Mesendoderm (in vitro differentiated cells): ENCODE measurements at regions not wholly inside any gene's neighbourhood (a gene's known extent, or its start where the extent isn't known, plus 50 kb on each side); places are given as distances from the start of the nearest gene placed in this dataset.

Source experiments
- DNase-seq: peaks from one replicate; pipeline ENCODE4 v3.0.0; 2013
- H2AK5ac ChIP-seq: 2 replicates; pipeline ENCODE4 v1.6.1; 2013; ENCODE audit warnings: low read length, inconsistent platforms
- H2BK120ac ChIP-seq: 2 replicates; pipeline ENCODE4 v1.6.1; 2013; ENCODE audit warnings: low read depth, mild to moderate bottlenecking, low read length, moderate library complexity, mixed read lengths
- H2BK15ac ChIP-seq: replicated peaks from 2 replicates; pipeline ENCODE4 v1.6.1; 2013; ENCODE audit warnings: low read depth, mild to moderate bottlenecking, moderate library complexity
- H2BK5ac ChIP-seq: 2 replicates; pipeline ENCODE4 v1.6.1; 2013; ENCODE audit warnings: low read length, inconsistent platforms
- H3K18ac ChIP-seq: 2 replicates; pipeline ENCODE4 v1.6.1; 2013; ENCODE audit warnings: mild to moderate bottlenecking, low read length, mixed read lengths
- H3K23ac ChIP-seq: one replicate; pipeline ENCODE4 v1.6.1; 2013; ENCODE audit warnings: low read length
- H3K27ac ChIP-seq: 2 replicates; pipeline ENCODE4 v1.5.1; 2013; ENCODE audit warnings: low read depth, mild to moderate bottlenecking, inconsistent platforms, low read length, moderate library complexity
- H3K27me3 ChIP-seq: 2 replicates; pipeline ENCODE4 v1.6.1; 2013; ENCODE audit warnings: low read length, control low read depth, mild to moderate bottlenecking, inconsistent platforms; ENCODE audit not compliant: insufficient read depth, poor library complexity
- H3K36me3 ChIP-seq: 2 replicates; pipeline ENCODE4 v1.6.1; 2013; ENCODE audit warnings: low read length, inconsistent platforms; ENCODE audit not compliant: control insufficient read depth, insufficient read depth
- H3K4ac ChIP-seq: one replicate; pipeline ENCODE4 v1.6.1; 2013; ENCODE audit warnings: low read depth, mild to moderate bottlenecking, low read length, moderate library complexity
- H3K4me1 ChIP-seq: 2 replicates; pipeline ENCODE4 v1.6.1; 2013; ENCODE audit warnings: low read depth, low read length, inconsistent platforms; ENCODE audit not compliant: control insufficient read depth
- H3K4me2 ChIP-seq: 2 replicates; pipeline ENCODE4 v1.6.1; 2013; ENCODE audit warnings: low read length
- H3K4me3 ChIP-seq: 2 replicates; pipeline ENCODE4 v1.5.1; 2013; ENCODE audit warnings: mild to moderate bottlenecking, low read length
- H3K56ac ChIP-seq: one replicate; pipeline ENCODE4 v1.6.1; 2013; ENCODE audit warnings: low read length
- H3K79me1 ChIP-seq: 2 replicates; pipeline ENCODE4 v1.6.1; 2013; ENCODE audit warnings: low read length, inconsistent platforms
- H3K79me2 ChIP-seq: 2 replicates; pipeline ENCODE4 v1.6.1; 2013; ENCODE audit warnings: mild to moderate bottlenecking, low read length; ENCODE audit not compliant: control insufficient read depth, insufficient read depth
- H3K9ac ChIP-seq: 2 replicates; pipeline ENCODE4 v1.6.1; 2013; ENCODE audit warnings: low read length, inconsistent platforms
- H4K5ac ChIP-seq: one replicate; pipeline ENCODE4 v1.6.1; 2013; ENCODE audit warnings: low read length
- H4K8ac ChIP-seq: one replicate; pipeline ENCODE4 v1.6.1; 2013; ENCODE audit warnings: low read depth, mild to moderate bottlenecking, control low read depth, low read length, moderate library complexity
- WGBS: extraction: QIAGEN DNeasy Blood & Tissue Kit; methylation state at CpG from one replicate; pipeline ENCODE4 v1.1.7; 2013; ENCODE audit warnings: low lambda C conversion rate, missing lambda C conversion rate; ENCODE audit not compliant: insufficient coverage; ENCODE audit errors: extremely low coverage; 5-methylcytosine and 5-hydroxymethylcytosine counted together

DNA sequence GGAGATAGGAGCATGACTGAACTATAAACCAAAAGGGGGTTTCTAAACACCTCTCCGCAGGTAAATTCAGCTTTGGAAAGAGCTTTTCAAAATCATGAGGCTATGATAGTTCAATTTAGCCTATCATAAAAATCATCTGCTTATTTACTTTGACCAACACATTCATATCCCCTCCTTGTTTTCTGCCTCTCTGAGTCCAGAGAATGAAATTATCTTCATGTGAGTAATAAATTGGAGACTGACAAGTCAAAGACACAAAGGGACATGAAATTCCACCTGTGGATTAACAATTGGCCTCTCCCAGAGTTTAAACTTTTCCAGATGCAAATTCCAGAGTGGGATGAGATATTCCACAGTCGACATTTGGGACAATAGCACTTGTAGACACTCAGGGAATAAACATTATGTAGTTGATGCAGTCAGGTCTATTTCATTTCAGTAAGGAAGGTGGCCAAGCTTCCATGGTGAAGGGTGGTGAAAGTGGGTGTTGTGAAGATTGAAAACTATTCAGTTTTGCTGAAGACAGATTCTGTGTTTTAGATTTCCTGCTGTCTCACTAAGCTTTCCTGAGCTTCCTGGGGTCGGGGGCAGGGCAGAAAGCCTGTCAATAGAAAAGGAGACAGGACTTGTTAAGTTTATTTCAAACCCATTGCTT lies 84.7 kb downstream of the CDC42EP3 start:
- H3K4me3 ChIP-seq: no peak overlapping the region
- H3K4ac ChIP-seq: no peak overlapping the region
- H2BK5ac ChIP-seq: no peak overlapping the region
- no peak for DNase-seq
- no peak overlapping the region for H3K4me2 ChIP-seq
- H3K27me3 ChIP-seq: no peaks in the 10 kb centered on the region
- H2BK120ac ChIP-seq: no peak overlapping the region
- H3K4me1 ChIP-seq: peaks cover 2% of the 10 kb centered on the region
- H3K27ac ChIP-seq: no peak overlapping the region
- H3K18ac ChIP-seq: no peak overlapping the region
- H4K5ac ChIP-seq: no peak overlapping the region
- H3K23ac ChIP-seq: no peak overlapping the region
- H3K36me3 ChIP-seq: no peaks in the 10 kb centered on the region
- no peak overlapping the region for H2AK5ac ChIP-seq
- WGBS: no CpG with 5 or more reads among the region's 3 CpGs
- H3K79me2 ChIP-seq: no peaks in the 10 kb centered on the region
- no peaks in the 10 kb centered on the region for H3K79me1 ChIP-seq
- no peak overlapping the region for H3K9ac ChIP-seq
- H2BK15ac ChIP-seq: peak overlapping the region; percentile 59
- no peak overlapping the region for H4K8ac ChIP-seq
- H3K56ac ChIP-seq: no peak overlapping the region

- Histone ChIP-seq H3K23ac (no peak overlapping the region), H3K4ac (no peak overlapping the region)
- no peak for DNase-seq
Observed at GRCh38 chr2:37587817-37588216, 83.6 kb downstream of the CDC42EP3 start.

GRCh38 chr2:37588316-37588777 lies 83.1 kb downstream of the CDC42EP3 start:
- no peak overlapping the region for H2BK15ac ChIP-seq
- H2BK5ac ChIP-seq: no peak overlapping the region
- H3K36me3 ChIP-seq: no peaks in the 10 kb centered on the region
- H4K8ac ChIP-seq: no peak overlapping the region
- no peak overlapping the region for H3K4ac ChIP-seq
- no peaks in the 10 kb centered on the region for H3K79me2 ChIP-seq
- no peak overlapping the region for H3K23ac ChIP-seq
- no peak overlapping the region for H3K4me3 ChIP-seq
- no peaks in the 10 kb centered on the region for H3K79me1 ChIP-seq
- no peak for DNase-seq
- H3K27ac ChIP-seq: no peak overlapping the region
- H3K4me1 ChIP-seq: peaks cover 2% of the 10 kb centered on the region
- WGBS: no CpG with 5 or more reads among the region's 6 CpGs
- H4K5ac ChIP-seq: no peak overlapping the region
- H3K18ac ChIP-seq: no peak overlapping the region
- no peak overlapping the region for H2BK120ac ChIP-seq
- no peak overlapping the region for H3K4me2 ChIP-seq
- no peak overlapping the region for H2AK5ac ChIP-seq
- H3K9ac ChIP-seq: no peak overlapping the region
- H3K56ac ChIP-seq: no peak overlapping the region
- no peaks in the 10 kb centered on the region for H3K27me3 ChIP-seq

More at GRCh38 chr2:37587817-37588216, 83.6 kb downstream of the CDC42EP3 start:
- Histone ChIP-seq H4K5ac (no peak overlapping the region), H3K56ac (no peak overlapping the region), H3K79me1 (no peaks in the 10 kb centered on the region), H3K36me3 (no peaks in the 10 kb centered on the region), H3K4me3 (no peak overlapping the region), H3K4me2 (no peak overlapping the region), H3K18ac (no peak overlapping the region), H2AK5ac (no peak overlapping the region), H3K27ac (no peak overlapping the region), H2BK5ac (no peak overlapping the region), H4K8ac (no peak overlapping the region), H3K9ac (no peak overlapping the region), H3K27me3 (no peaks in the 10 kb centered on the region), H3K79me2 (no peaks in the 10 kb centered on the region), H3K4me1 (peaks cover 2% of the 10 kb centered on the region), H2BK15ac (no peak overlapping the region), H2BK120ac (no peak overlapping the region)
- WGBS: no CpG with 5 or more reads among the region's 2 CpGs

- Histone ChIP-seq H2BK15ac (no peak overlapping the region), H2BK5ac (no peak overlapping the region), H3K4me1 (peaks cover 2% of the 10 kb centered on the region), H4K8ac (no peak overlapping the region), H3K4ac (no peak overlapping the region), H3K79me1 (no peaks in the 10 kb centered on the region), H2BK120ac (no peak overlapping the region), H3K27ac (no peak overlapping the region), H3K79me2 (no peaks in the 10 kb centered on the region), H3K18ac (no peak overlapping the region), H4K5ac (no peak overlapping the region), H3K9ac (no peak overlapping the region), H3K36me3 (no peaks in the 10 kb centered on the region), H3K56ac (no peak overlapping the region), H3K4me3 (no peak overlapping the region), H3K27me3 (no peaks in the 10 kb centered on the region), H2AK5ac (no peak overlapping the region), H3K23ac (no peak overlapping the region), H3K4me2 (no peak overlapping the region)
- no CpG with 5 or more reads among the region's 3 CpGs for WGBS
- DNase-seq: no peak
Observed at GRCh38 chr2:37589298-37589697, 82.1 kb downstream of the CDC42EP3 start.

DNA sequence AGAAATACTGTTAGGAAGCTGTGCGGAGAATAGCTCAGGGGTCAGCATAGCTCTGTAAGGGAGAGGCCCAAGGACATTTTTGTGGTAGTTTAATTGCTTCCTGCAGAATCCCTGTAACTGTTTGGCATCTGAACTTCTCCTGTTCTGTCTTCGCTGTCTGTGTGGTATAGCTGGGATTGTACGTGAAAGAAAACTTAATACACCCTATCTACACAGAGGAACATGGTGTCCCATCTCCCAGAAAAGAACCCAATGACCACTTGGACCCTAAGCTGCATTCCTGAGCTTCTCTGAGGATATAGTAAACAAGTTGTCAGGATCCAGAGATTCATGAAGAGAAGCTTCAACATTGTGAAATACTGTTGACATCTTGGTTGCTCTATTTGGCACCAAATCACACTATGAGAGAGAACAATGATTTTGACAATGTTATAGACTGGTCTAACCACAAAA lies 81.3 kb downstream of the CDC42EP3 start:
- Histone ChIP-seq H3K18ac (no peak overlapping the region), H4K5ac (no peak overlapping the region), H3K36me3 (no peaks in the 10 kb centered on the region), H4K8ac (no peak overlapping the region), H3K56ac (no peak overlapping the region), H2BK5ac (no peak overlapping the region), H3K4me2 (no peak overlapping the region), H2BK120ac (no peak overlapping the region), H3K4me3 (no peak overlapping the region), H2AK5ac (no peak overlapping the region), H3K23ac (no peak overlapping the region), H2BK15ac (no peak overlapping the region), H3K27me3 (no peaks in the 10 kb centered on the region), H3K27ac (no peak overlapping the region), H3K79me1 (no peaks in the 10 kb centered on the region), H3K79me2 (no peaks in the 10 kb centered on the region), H3K4me1 (peaks cover 2% of the 10 kb centered on the region), H3K9ac (no peak overlapping the region), H3K4ac (no peak overlapping the region)
- no CpG with 5 or more reads among the region's 3 CpGs for WGBS
- DNase-seq: no peak
